Osteoblast (primary cell): ENCODE measurements at regions not wholly inside any gene's neighbourhood (a gene's known extent, or its start where the extent isn't known, plus 50 kb on each side); places are given as distances from the start of the nearest gene placed in this dataset.

Experiments
- DNase-seq: peaks from one replicate; pipeline ENCODE4 v3.0.0; 2011; ENCODE audit warnings: low spot score, mixed read lengths; ENCODE audit not compliant: insufficient read length; ENCODE audit errors: missing footprints
- H2AFZ ChIP-seq: 2 replicates; pipeline ENCODE4 v1.6.0; 2011; ENCODE audit warnings: mild to moderate bottlenecking, low read length
- H3K27ac ChIP-seq: 2 replicates; pipeline ENCODE4 v1.5.1; 2011; ENCODE audit warnings: mild to moderate bottlenecking, low read depth, low read length, moderate library complexity
- H3K27me3 ChIP-seq: 2 replicates; pipeline ENCODE4 v1.6.0; 2012; ENCODE audit warnings: mild to moderate bottlenecking, control low read depth, inconsistent platforms, low read length, moderate library complexity; ENCODE audit not compliant: insufficient read depth
- H3K36me3 ChIP-seq: 2 replicates; pipeline ENCODE4 v1.5.1; 2011; ENCODE audit warnings: mild to moderate bottlenecking, low read length, control low read depth, moderate library complexity; ENCODE audit not compliant: insufficient read depth
- H3K4me1 ChIP-seq: 2 replicates; pipeline ENCODE4 v1.5.1; 2011; ENCODE audit warnings: mild to moderate bottlenecking, low read length, control low read depth, moderate library complexity; ENCODE audit not compliant: insufficient read depth
- H3K4me2 ChIP-seq: 2 replicates; pipeline ENCODE4 v1.6.0; 2011; ENCODE audit warnings: mild to moderate bottlenecking, low read length; ENCODE audit not compliant: insufficient read depth
- H3K4me3 ChIP-seq: fragments of 200-600 bp; sonication (generic); 3 replicates; pipeline ENCODE4 v1.5.1; 2012; ENCODE audit warnings: mild to moderate bottlenecking, low read length, inconsistent platforms; ENCODE audit not compliant: insufficient read depth
- H3K79me2 ChIP-seq: 2 replicates; pipeline ENCODE4 v1.6.0; 2012; ENCODE audit warnings: mild to moderate bottlenecking, low read length, control low read depth, inconsistent platforms; ENCODE audit not compliant: insufficient read depth
- H3K9me3 ChIP-seq: 2 replicates; pipeline ENCODE4 v1.5.1; 2011; ENCODE audit warnings: low read depth, low read length, control low read depth
- H4K20me1 ChIP-seq: 2 replicates; pipeline ENCODE4 v1.6.0; 2012; ENCODE audit warnings: mild to moderate bottlenecking, low read length, control low read depth; ENCODE audit not compliant: insufficient read depth
- TF ChIP-seq, protein P1 (sequence below): IDR thresholded peaks from 2 replicates; pipeline ENCODE4 v1.5.1; 2011; ENCODE audit warnings: mild to moderate bottlenecking, low read depth, low read length, moderate library complexity; ENCODE audit errors: extremely low read depth

DNA sequence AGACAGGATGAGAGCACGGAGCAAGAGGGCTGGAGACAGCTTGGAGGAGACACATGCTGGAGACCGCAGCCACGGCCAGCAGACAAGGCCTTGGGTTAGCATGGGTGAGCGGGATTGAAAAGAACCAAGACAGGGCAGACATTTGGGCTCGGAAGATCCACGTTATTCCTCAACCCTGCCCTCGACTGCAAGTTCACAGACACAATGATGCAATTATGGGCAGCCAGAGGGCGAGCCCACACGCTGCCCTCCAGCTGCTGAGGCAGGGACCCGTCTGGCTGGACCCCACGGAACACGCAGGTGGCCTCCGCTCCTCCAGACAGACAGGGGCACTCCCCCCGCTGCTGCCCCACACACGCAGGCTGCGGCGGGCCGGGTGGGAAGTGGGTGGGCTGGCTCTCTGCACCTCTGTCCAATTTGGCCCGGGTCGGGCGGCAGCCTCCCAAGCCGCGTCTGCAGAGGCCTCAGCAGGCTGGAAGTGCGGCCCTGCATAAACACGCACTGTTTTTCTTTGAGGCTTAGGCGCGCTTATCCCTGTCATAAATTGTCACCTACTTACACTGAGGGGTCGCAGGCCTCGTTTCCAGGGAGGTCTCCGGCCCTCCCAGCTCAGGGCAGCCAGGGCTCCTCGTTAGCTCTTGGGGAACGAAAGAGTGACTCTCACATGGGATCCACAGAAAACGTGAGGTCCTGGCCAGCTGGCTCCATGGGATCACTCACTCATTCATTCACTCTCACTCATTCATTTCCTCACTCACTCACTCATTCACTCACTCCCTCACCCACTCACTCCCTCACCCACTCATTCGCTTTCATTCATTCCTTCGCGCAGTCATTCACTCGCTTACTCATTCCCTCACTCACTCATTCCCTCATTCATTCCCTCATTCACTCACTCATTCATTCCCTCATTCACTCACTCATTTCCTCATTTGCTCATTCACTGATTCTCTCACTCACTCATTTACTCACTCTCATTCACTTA lies 303.9 kb downstream of the C16orf95 start:
- H3K4me3 ChIP-seq = no peak overlapping the region
- peak; percentile 65 for DNase-seq
- TF ChIP-seq, protein P1, sequence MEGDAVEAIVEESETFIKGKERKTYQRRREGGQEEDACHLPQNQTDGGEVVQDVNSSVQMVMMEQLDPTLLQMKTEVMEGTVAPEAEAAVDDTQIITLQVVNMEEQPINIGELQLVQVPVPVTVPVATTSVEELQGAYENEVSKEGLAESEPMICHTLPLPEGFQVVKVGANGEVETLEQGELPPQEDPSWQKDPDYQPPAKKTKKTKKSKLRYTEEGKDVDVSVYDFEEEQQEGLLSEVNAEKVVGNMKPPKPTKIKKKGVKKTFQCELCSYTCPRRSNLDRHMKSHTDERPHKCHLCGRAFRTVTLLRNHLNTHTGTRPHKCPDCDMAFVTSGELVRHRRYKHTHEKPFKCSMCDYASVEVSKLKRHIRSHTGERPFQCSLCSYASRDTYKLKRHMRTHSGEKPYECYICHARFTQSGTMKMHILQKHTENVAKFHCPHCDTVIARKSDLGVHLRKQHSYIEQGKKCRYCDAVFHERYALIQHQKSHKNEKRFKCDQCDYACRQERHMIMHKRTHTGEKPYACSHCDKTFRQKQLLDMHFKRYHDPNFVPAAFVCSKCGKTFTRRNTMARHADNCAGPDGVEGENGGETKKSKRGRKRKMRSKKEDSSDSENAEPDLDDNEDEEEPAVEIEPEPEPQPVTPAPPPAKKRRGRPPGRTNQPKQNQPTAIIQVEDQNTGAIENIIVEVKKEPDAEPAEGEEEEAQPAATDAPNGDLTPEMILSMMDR = no peak
- H3K9me3 ChIP-seq = no peaks in the 10 kb centered on the region
- no peak overlapping the region for H3K27ac ChIP-seq
- H3K36me3 ChIP-seq = no peaks in the 10 kb centered on the region
- peaks cover 7% of the 10 kb centered on the region for H3K4me1 ChIP-seq
- peaks cover 3% of the 10 kb centered on the region for H3K27me3 ChIP-seq
- no peaks in the 10 kb centered on the region for H3K79me2 ChIP-seq
- no peak overlapping the region for H3K4me2 ChIP-seq
- H4K20me1 ChIP-seq = no peaks in the 10 kb centered on the region
- peak overlapping the region; percentile 36 for H2AFZ ChIP-seq

DNA sequence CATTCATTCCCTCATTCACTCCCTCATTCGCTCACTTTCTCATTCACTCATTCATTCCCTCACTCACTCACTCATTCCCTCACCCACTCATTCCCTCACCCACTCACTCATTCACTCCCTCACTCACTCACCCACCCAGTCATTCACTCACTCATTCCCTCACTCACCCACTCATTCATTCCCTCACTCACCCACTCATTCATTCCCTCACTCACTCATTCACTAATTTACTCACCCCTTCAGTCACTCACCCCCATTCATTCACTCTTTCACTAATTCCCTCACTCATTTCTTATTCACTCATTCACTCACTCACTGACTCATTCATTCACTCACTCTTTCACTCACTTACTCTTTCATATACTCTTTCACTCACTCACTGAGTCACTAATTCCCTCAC lies 303.1 kb downstream of the C16orf95 start:
- H3K4me1 ChIP-seq = peaks cover 7% of the 10 kb centered on the region
- no peak overlapping the region for H3K4me3 ChIP-seq
- no peaks in the 10 kb centered on the region for H3K9me3 ChIP-seq
- H3K36me3 ChIP-seq = no peaks in the 10 kb centered on the region
- H3K79me2 ChIP-seq = no peaks in the 10 kb centered on the region
- DNase-seq = no peak
- TF ChIP-seq, protein P1 = no peak
- no peak overlapping the region for H3K27ac ChIP-seq
- H3K27me3 ChIP-seq = peaks cover 3% of the 10 kb centered on the region
- no peaks in the 10 kb centered on the region for H4K20me1 ChIP-seq
- no peak overlapping the region for H2AFZ ChIP-seq
- H3K4me2 ChIP-seq = no peak overlapping the region

DNA sequence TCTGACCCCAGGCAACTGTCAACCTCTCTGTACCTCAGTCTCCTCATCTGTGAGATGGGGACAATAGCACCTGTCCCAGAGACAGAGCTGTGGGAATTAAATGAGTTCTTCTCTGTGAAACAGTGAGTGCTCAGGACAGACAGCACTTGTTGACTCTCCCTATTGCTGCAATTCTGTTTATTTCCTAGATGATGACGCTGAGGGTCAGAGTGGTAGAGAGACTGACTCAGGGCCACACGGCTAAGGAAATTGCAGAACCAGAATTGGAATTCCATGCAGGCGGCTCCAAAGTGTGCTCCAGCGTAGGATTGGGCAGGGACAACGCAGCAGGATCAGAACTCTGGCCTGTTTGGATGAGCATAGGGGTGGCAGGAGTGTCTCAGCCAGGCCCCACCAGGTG lies 302.2 kb downstream of the C16orf95 start:
- Histone ChIP-seq H3K36me3 (no peaks in the 10 kb centered on the region), H3K9me3 (no peaks in the 10 kb centered on the region), H3K27ac (no peak overlapping the region), H3K4me3 (no peak overlapping the region), H2AFZ (no peak overlapping the region), H3K27me3 (peaks cover 3% of the 10 kb centered on the region), H3K4me1 (peaks cover 7% of the 10 kb centered on the region), H4K20me1 (no peaks in the 10 kb centered on the region), H3K79me2 (no peaks in the 10 kb centered on the region), H3K4me2 (no peak overlapping the region)
- DNase-seq = no peak
- TF ChIP-seq, protein P1 = no peak
